ENCODE measurements at regions not wholly inside any gene's neighbourhood (a gene's known extent, or its start where the extent isn't known, plus 50 kb on each side); places are given as distances from the start of the nearest gene placed in this dataset.

DNA sequence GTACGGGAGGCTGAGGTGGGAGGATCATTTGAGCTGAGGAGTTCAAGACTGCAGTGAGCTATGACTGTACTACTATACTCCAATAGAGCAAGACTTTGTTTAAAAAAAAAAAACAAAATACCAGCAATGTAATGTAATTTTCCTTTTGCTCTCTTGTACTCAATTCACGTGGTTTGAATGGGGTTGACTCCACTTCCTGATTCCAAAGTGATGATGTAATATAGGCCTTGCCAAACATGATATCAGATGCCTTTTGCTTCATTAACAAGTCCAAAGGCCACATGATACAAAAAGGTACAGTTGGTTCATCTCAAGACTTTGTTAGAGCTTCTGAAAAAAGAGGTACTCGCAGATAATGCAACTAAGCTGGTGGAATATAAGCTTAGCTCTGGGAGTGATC, 321.8 kb downstream of the ZEB2 start:
- TF ChIP-seq, protein P1, sequence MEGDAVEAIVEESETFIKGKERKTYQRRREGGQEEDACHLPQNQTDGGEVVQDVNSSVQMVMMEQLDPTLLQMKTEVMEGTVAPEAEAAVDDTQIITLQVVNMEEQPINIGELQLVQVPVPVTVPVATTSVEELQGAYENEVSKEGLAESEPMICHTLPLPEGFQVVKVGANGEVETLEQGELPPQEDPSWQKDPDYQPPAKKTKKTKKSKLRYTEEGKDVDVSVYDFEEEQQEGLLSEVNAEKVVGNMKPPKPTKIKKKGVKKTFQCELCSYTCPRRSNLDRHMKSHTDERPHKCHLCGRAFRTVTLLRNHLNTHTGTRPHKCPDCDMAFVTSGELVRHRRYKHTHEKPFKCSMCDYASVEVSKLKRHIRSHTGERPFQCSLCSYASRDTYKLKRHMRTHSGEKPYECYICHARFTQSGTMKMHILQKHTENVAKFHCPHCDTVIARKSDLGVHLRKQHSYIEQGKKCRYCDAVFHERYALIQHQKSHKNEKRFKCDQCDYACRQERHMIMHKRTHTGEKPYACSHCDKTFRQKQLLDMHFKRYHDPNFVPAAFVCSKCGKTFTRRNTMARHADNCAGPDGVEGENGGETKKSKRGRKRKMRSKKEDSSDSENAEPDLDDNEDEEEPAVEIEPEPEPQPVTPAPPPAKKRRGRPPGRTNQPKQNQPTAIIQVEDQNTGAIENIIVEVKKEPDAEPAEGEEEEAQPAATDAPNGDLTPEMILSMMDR (conservative IDR thresholded peaks at IDR 0.05): no peak
- H3K36me3 Mint-ChIP-seq (ENCODE audit: low read depth): peaks cover 11% of the 10 kb centered on the region
- no peaks in the 10 kb centered on the region for H3K9me3 Mint-ChIP-seq
- H3K27me3 Mint-ChIP-seq (ENCODE audit: low read depth): no peaks in the 10 kb centered on the region
- peaks cover 8% of the 10 kb centered on the region for H3K4me1 Mint-ChIP-seq
- H3K27ac Mint-ChIP-seq (ENCODE audit: unreplicated experiment): no peak overlapping the region
- H3K4me3 Mint-ChIP-seq: no peak overlapping the region
- no peak for DNase-seq (ENCODE audit: low read depth, low spot score)

DNA sequence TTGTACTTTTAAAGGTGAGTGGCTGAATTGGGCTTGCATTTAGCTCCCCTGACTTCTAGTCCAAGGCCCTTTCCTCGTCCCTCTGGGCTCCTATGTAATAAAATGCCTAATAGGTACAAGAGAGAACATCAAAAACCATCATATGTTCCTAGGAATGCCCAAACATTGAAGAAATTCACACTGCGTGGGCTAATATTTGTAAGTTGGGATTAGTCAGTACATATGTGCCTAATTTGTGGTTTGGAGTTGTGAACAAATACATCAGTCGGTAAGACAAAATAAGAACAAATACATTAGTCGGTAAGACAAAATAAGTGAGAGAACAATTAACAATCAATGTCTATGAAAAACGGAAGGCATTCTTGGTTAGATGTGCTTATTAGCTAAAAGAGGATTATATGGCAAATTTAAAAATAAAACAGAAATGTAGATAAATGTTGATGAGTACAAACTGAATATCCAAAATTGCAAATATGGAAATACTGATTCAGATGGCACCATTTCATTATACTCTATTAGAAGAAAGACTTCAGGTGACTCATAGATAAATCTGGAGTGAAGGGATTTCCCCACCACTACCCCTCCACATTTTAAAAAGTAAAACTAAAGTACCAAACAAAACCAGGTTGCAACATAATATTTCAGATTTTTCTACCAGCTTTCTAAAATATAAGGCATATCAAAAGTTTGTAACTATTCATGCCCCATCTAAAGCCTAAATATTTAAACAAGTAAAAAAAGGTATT, 325.4 kb downstream of the ZEB2 start:
- TF ChIP-seq, protein P1 (conservative IDR thresholded peaks at IDR 0.05): no peak
- no peak for DNase-seq (ENCODE audit: low read depth, low spot score)
- no peak overlapping the region for H3K27ac Mint-ChIP-seq (ENCODE audit: unreplicated experiment)
- no peaks in the 10 kb centered on the region for H3K4me1 Mint-ChIP-seq
- no peaks in the 10 kb centered on the region for H3K9me3 Mint-ChIP-seq
- no peak overlapping the region for H3K4me3 Mint-ChIP-seq
- peaks cover 5% of the 10 kb centered on the region for H3K36me3 Mint-ChIP-seq (ENCODE audit: low read depth)
- no peaks in the 10 kb centered on the region for H3K27me3 Mint-ChIP-seq (ENCODE audit: low read depth)

DNA sequence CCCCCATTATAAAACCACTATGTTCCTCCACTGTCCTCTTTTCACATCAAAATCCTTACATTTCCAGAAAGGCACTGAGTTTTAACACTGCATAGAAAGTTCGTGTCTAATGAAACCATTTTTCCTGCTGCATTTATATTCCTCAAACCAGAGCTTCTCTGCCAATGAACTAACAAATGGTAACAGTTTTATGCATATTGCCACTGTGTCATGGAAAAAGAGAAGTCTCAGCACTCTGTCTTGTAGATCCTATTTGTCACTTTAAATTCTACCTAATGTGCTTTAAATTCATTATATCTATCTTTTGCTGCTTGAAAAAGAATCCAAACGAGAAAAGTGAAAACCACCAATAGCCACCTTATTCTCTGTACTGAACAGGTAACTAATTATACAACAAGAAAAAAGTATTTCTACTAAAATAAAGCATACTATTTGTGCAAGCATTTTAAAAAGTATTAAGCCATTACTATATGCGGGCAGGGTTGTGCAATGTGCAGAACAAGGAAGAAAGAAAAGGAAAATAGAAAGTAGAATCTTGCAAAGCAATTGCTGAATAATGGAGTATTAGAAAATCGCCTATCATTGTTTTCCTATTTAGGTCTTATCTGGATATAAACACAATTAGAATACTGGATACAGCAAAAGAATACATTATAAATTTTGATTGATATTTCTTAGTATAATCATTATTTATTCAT, 328.9 kb downstream of the ZEB2 start:
- Mint-ChIP-seq H3K4me3 (no peak overlapping the region), H3K4me1 (no peaks in the 10 kb centered on the region), H3K9me3 (no peaks in the 10 kb centered on the region), H3K27ac (ENCODE audit: unreplicated experiment) (no peak overlapping the region), H3K36me3 (ENCODE audit: low read depth) (no peaks in the 10 kb centered on the region), H3K27me3 (ENCODE audit: low read depth) (no peaks in the 10 kb centered on the region)
- TF ChIP-seq, protein P1 (conservative IDR thresholded peaks at IDR 0.05): no peak
- DNase-seq (ENCODE audit: low read depth, low spot score): no peak

DNA sequence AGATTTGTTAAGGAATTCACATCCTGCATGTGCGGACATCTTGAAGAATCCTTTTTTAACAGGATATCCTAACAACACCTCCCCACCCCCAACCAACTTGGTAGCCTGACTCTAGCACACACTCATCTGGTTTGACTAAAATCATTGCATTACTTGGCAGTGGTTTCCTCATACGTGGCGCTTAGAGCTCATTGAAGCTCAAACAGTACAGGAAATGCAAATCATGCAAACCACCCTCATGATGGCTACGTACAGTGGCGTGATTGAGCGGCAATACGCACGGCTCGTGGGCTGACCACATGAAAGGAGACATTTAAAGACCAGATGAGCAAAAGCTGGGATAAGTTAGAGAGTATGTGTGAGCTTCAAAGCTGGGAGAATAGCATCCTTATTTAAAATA, 336.2 kb downstream of the ZEB2 start:
- no peak for DNase-seq (ENCODE audit: low read depth, low spot score)
- no peaks in the 10 kb centered on the region for H3K4me1 Mint-ChIP-seq
- H3K36me3 Mint-ChIP-seq (ENCODE audit: low read depth): peaks cover 5% of the 10 kb centered on the region
- TF ChIP-seq, protein P1 (conservative IDR thresholded peaks at IDR 0.05): no peak
- no peak overlapping the region for H3K27ac Mint-ChIP-seq (ENCODE audit: unreplicated experiment)
- H3K27me3 Mint-ChIP-seq (ENCODE audit: low read depth): no peaks in the 10 kb centered on the region
- H3K4me3 Mint-ChIP-seq: no peak overlapping the region
- no peaks in the 10 kb centered on the region for H3K9me3 Mint-ChIP-seq

DNA sequence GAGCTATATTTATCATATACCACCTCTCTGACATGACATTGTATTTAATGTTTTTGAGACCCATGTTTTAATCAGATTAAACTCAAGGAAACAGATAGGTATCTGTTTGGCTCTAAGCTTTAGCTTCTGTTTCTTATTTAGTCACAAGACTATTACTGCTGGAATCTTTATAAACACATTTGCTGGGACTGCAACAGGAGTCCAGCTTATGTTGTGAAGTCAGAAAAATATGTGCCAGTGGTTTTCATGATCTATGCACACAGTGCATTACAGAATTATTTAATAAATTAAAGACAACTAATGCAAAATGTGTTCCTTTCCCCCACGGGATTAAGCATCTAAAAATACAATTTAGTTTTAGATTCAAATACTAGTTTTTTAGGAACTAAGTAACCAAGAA, 338.9 kb downstream of the ZEB2 start:
- Mint-ChIP-seq H3K9me3 (peaks cover 3% of the 10 kb centered on the region), H3K27me3 (ENCODE audit: low read depth) (no peaks in the 10 kb centered on the region), H3K4me1 (no peaks in the 10 kb centered on the region), H3K4me3 (no peak overlapping the region), H3K36me3 (ENCODE audit: low read depth) (peaks cover 14% of the 10 kb centered on the region), H3K27ac (ENCODE audit: unreplicated experiment) (no peak overlapping the region)
- TF ChIP-seq, protein P1 (conservative IDR thresholded peaks at IDR 0.05): no peak
- DNase-seq (ENCODE audit: low read depth, low spot score): no peak

All from neural crest cell (in vitro differentiated cells).